GM23338 (cell line): ENCODE measurements at regions not wholly inside any gene's neighbourhood (a gene's known extent, or its start where the extent isn't known, plus 50 kb on each side); places are given as distances from the start of the nearest gene placed in this dataset.

ENCODE experiments used
- ATAC-seq: fragments of 200-7000 bp; cut with Tn5 transposase; 3 replicates; pipeline ENCODE4 v1.9.1; 2020
- DNase-seq: peaks from one replicate; pipeline ENCODE4 v3.0.0-alpha.2; 2015; ENCODE audit warnings: low spot score
- H2AFZ ChIP-seq: fragments of 200-600 bp; sonication (generic); 2 replicates; pipeline ENCODE4 v1.8.0; 2016; ENCODE audit warnings: antibody characterized with exemption, mild to moderate bottlenecking, moderate library complexity
- H3F3A ChIP-seq: fragments of 200-600 bp; sonication (generic); replicated peaks from 2 replicates; pipeline ENCODE4 v1.8.0; 2017; ENCODE audit warnings: antibody characterized with exemption, mixed run types, low read depth
- H3K27ac ChIP-seq: fragments of 200-600 bp; sonication (generic); 2 replicates; pipeline ENCODE4 v1.6.1; 2016; ENCODE audit warnings: low read depth
- H3K27me3 ChIP-seq: fragments of 200-600 bp; sonication (generic); 2 replicates; pipeline ENCODE4 v1.8.0; 2016; ENCODE audit warnings: mild to moderate bottlenecking, mixed run types, moderate library complexity; ENCODE audit not compliant: insufficient read depth
- H3K36me3 ChIP-seq: fragments of 200-600 bp; sonication (generic); 2 replicates; pipeline ENCODE4 v1.8.0; 2016; ENCODE audit warnings: mild to moderate bottlenecking; ENCODE audit not compliant: insufficient read depth
- H3K4me1 ChIP-seq: fragments of 200-600 bp; sonication (generic); 2 replicates; pipeline ENCODE4 v1.8.0; 2016; ENCODE audit warnings: mild to moderate bottlenecking, moderate library complexity; ENCODE audit not compliant: insufficient read depth
- H3K4me2 ChIP-seq: fragments of 200-600 bp; sonication (generic); 2 replicates; pipeline ENCODE4 v1.7.1; 2017; ENCODE audit warnings: mixed run types
- H3K4me3 ChIP-seq: fragments of 200-600 bp; sonication (generic); 2 replicates; pipeline ENCODE4 v1.6.1; 2016; ENCODE audit warnings: mixed run types
- H3K79me2 ChIP-seq: fragments of 200-600 bp; sonication (generic); replicated peaks from 2 replicates; pipeline ENCODE4 v1.8.0; 2017; ENCODE audit warnings: mild to moderate bottlenecking; ENCODE audit not compliant: insufficient read depth
- H3K9me2 ChIP-seq: fragments of 200-600 bp; sonication (generic); 2 replicates; pipeline ENCODE4 v1.8.0; 2017; ENCODE audit not compliant: insufficient read depth
- H4K20me1 ChIP-seq: fragments of 200-600 bp; sonication (generic); replicated peaks from 2 replicates; pipeline ENCODE4 v1.8.0; 2017; ENCODE audit warnings: mild to moderate bottlenecking; ENCODE audit not compliant: insufficient read depth
- H3K27ac Mint-ChIP-seq: 2 replicates; pipeline ENCODE4 v1.8.0; 2020; ENCODE audit warnings: inconsistent platforms, mild to moderate bottlenecking, moderate library complexity, mixed read lengths
- H3K27me3 Mint-ChIP-seq: 3 replicates; pipeline ENCODE4 v1.8.0; 2022; ENCODE audit warnings: low read depth, mild to moderate bottlenecking, moderate library complexity, mixed read lengths, inconsistent platforms; ENCODE audit not compliant: insufficient read depth, poor library complexity
- H3K36me3 Mint-ChIP-seq: 3 replicates; pipeline ENCODE4 v1.8.0; 2021; ENCODE audit warnings: low read depth, mild to moderate bottlenecking, inconsistent platforms, moderate library complexity, mixed read lengths
- H3K4me1 Mint-ChIP-seq: 3 replicates; pipeline ENCODE4 v1.8.0; 2020; ENCODE audit warnings: mild to moderate bottlenecking, inconsistent platforms, mixed read lengths
- H3K4me3 Mint-ChIP-seq: 3 replicates; pipeline ENCODE4 v1.8.0; 2021; ENCODE audit warnings: moderate library complexity, mild to moderate bottlenecking, inconsistent platforms, mixed read lengths
- H3K9me3 Mint-ChIP-seq: 3 replicates; pipeline ENCODE4 v1.8.0; 2020; ENCODE audit warnings: moderate library complexity, mild to moderate bottlenecking, inconsistent platforms, mixed read lengths
- POLR2AphosphoS5 ChIP-seq: IDR thresholded peaks from 2 replicates; pipeline ENCODE4 v1.6.1; 2016; ENCODE audit warnings: antibody characterized with exemption, low read depth
- STAT1 ChIP-seq: IDR thresholded peaks from one replicate; pipeline ENCODE4 v1.6.1; 2016; ENCODE audit warnings: antibody characterized with exemption; ENCODE audit not compliant: unreplicated experiment
- ZNF114 ChIP-seq: fragments of 250-450 bp; sonication (Bioruptor Pico); IDR thresholded peaks from 2 replicates; pipeline ENCODE4 v1.5.0; 2020; ENCODE audit warnings: mild to moderate bottlenecking, moderate library complexity
- TF ChIP-seq, protein P1 (sequence below): IDR thresholded peaks from 2 replicates; pipeline ENCODE4 v1.6.1; 2016; ENCODE audit warnings: antibody characterized with exemption
- TF ChIP-seq, protein P2 (sequence below): fragments of 250-450 bp; sonication (Bioruptor Pico); IDR thresholded peaks from 2 replicates; pipeline ENCODE4 v1.5.0; 2020; ENCODE audit warnings: mild to moderate bottlenecking, moderate library complexity
- TF ChIP-seq, protein P3 (sequence below): IDR thresholded peaks from one replicate; pipeline ENCODE4 v1.6.1; 2018; ENCODE audit warnings: antibody characterized with exemption; ENCODE audit not compliant: unreplicated experiment

DNA sequence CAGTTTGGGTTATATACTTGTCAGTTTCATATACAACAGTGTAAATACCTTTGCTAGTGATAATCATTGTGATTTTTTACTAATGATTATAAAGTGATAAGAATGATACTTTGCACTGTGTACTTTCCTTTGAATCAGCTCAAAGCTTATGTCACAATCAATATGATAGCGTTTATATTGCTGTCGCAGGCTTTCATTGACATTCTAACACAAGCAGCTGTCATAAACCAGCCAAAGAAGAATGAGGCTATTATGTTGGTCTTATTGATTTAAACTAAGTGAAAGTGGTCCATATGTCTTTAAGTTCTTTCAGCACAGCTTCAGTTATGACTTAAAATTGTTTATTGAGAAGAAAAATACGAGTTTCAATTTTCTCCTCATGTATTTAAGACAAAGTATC is 272.7 kb upstream of the RGMB start:
- no peaks in the 10 kb centered on the region for H3K36me3 Mint-ChIP-seq
- Histone ChIP-seq H3K9me2 (no peaks in the 10 kb centered on the region), H3K27me3 (no peaks in the 10 kb centered on the region), H3K36me3 (no peaks in the 10 kb centered on the region), H3F3A (no peaks in the 10 kb centered on the region), H3K27ac (no peak overlapping the region), H2AFZ (no peak overlapping the region), H4K20me1 (no peaks in the 10 kb centered on the region), H3K4me1 (peaks cover 12% of the 10 kb centered on the region; the same call in 1 of the 2 replicates), H3K4me3 (no peak overlapping the region), H3K4me2 (no peak overlapping the region), H3K79me2 (no peaks in the 10 kb centered on the region)
- no peak overlapping the region for H3K27ac Mint-ChIP-seq
- peaks cover 20% of the 10 kb centered on the region for H3K4me1 Mint-ChIP-seq
- ATAC-seq (no peak), DNase-seq (no peak)
- no peak for TF ChIP-seq POLR2AphosphoS5
- no peak for TF ChIP-seq STAT1
- TF ChIP-seq, protein P1, sequence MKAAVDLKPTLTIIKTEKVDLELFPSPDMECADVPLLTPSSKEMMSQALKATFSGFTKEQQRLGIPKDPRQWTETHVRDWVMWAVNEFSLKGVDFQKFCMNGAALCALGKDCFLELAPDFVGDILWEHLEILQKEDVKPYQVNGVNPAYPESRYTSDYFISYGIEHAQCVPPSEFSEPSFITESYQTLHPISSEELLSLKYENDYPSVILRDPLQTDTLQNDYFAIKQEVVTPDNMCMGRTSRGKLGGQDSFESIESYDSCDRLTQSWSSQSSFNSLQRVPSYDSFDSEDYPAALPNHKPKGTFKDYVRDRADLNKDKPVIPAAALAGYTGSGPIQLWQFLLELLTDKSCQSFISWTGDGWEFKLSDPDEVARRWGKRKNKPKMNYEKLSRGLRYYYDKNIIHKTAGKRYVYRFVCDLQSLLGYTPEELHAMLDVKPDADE = no peak
- TF ChIP-seq, protein P2, sequence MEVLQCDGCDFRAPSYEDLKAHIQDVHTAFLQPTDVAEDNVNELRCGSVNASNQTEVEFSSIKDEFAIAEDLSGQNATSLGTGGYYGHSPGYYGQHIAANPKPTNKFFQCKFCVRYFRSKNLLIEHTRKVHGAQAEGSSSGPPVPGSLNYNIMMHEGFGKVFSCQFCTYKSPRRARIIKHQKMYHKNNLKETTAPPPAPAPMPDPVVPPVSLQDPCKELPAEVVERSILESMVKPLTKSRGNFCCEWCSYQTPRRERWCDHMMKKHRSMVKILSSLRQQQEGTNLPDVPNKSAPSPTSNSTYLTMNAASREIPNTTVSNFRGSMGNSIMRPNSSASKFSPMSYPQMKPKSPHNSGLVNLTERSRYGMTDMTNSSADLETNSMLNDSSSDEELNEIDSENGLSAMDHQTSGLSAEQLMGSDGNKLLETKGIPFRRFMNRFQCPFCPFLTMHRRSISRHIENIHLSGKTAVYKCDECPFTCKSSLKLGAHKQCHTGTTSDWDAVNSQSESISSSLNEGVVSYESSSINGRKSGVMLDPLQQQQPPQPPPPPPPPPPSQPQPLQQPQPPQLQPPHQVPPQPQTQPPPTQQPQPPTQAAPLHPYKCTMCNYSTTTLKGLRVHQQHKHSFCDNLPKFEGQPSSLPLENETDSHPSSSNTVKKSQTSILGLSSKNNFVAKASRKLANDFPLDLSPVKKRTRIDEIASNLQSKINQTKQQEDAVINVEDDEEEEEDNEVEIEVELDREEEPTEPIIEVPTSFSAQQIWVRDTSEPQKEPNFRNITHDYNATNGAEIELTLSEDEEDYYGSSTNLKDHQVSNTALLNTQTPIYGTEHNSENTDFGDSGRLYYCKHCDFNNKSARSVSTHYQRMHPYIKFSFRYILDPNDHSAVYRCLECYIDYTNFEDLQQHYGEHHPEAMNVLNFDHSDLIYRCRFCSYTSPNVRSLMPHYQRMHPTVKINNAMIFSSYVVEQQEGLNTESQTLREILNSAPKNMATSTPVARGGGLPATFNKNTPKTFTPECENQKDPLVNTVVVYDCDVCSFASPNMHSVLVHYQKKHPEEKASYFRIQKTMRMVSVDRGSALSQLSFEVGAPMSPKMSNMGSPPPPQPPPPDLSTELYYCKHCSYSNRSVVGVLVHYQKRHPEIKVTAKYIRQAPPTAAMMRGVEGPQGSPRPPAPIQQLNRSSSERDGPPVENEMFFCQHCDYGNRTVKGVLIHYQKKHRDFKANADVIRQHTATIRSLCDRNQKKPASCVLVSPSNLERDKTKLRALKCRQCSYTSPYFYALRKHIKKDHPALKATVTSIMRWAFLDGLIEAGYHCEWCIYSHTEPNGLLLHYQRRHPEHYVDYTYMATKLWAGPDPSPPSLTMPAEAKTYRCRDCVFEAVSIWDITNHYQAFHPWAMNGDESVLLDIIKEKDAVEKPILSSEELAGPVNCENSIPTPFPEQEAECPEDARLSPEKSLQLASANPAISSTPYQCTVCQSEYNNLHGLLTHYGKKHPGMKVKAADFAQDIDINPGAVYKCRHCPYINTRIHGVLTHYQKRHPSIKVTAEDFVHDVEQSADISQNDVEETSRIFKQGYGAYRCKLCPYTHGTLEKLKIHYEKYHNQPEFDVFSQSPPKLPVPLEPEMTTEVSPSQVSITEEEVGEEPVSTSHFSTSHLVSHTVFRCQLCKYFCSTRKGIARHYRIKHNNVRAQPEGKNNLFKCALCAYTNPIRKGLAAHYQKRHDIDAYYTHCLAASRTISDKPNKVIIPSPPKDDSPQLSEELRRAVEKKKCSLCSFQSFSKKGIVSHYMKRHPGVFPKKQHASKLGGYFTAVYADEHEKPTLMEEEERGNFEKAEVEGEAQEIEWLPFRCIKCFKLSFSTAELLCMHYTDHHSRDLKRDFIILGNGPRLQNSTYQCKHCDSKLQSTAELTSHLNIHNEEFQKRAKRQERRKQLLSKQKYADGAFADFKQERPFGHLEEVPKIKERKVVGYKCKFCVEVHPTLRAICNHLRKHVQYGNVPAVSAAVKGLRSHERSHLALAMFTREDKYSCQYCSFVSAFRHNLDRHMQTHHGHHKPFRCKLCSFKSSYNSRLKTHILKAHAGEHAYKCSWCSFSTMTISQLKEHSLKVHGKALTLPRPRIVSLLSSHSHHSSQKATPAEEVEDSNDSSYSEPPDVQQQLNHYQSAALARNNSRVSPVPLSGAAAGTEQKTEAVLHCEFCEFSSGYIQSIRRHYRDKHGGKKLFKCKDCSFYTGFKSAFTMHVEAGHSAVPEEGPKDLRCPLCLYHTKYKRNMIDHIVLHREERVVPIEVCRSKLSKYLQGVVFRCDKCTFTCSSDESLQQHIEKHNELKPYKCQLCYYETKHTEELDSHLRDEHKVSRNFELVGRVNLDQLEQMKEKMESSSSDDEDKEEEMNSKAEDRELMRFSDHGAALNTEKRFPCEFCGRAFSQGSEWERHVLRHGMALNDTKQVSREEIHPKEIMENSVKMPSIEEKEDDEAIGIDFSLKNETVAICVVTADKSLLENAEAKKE (CRISPR knock-in tag) = no peak
- TF ChIP-seq, protein P3, sequence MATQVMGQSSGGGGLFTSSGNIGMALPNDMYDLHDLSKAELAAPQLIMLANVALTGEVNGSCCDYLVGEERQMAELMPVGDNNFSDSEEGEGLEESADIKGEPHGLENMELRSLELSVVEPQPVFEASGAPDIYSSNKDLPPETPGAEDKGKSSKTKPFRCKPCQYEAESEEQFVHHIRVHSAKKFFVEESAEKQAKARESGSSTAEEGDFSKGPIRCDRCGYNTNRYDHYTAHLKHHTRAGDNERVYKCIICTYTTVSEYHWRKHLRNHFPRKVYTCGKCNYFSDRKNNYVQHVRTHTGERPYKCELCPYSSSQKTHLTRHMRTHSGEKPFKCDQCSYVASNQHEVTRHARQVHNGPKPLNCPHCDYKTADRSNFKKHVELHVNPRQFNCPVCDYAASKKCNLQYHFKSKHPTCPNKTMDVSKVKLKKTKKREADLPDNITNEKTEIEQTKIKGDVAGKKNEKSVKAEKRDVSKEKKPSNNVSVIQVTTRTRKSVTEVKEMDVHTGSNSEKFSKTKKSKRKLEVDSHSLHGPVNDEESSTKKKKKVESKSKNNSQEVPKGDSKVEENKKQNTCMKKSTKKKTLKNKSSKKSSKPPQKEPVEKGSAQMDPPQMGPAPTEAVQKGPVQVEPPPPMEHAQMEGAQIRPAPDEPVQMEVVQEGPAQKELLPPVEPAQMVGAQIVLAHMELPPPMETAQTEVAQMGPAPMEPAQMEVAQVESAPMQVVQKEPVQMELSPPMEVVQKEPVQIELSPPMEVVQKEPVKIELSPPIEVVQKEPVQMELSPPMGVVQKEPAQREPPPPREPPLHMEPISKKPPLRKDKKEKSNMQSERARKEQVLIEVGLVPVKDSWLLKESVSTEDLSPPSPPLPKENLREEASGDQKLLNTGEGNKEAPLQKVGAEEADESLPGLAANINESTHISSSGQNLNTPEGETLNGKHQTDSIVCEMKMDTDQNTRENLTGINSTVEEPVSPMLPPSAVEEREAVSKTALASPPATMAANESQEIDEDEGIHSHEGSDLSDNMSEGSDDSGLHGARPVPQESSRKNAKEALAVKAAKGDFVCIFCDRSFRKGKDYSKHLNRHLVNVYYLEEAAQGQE = no peak
- no peak for TF ChIP-seq ZNF114
- H3K4me3 Mint-ChIP-seq = no peak overlapping the region
- H3K9me3 Mint-ChIP-seq = no peaks in the 10 kb centered on the region
- no peaks in the 10 kb centered on the region for H3K27me3 Mint-ChIP-seq
